Right ventricle myocardium inferior (tissue), 1 donor: ENCODE measurements at regions not wholly inside any gene's neighbourhood (a gene's known extent, or its start where the extent isn't known, plus 50 kb on each side); places are given as distances from the start of the nearest gene placed in this dataset.
"Not testable (repeated sequence)": the region's sequence is repeated elsewhere in the genome, so short reads cannot be mapped to it uniquely, and the experiment has no call there.

ENCODE experiments used
- ATAC-seq: fragments of 200-7000 bp; cut with Tn5 transposase; one replicate; pipeline ENCODE4 v1.9.1; 2020; ENCODE audit warnings: mild to moderate bottlenecking, moderate library complexity
- DNase-seq: peaks from one replicate; pipeline ENCODE4 v3.0.0; 2021; ENCODE audit errors: missing footprints
- intact Hi-C: fragments of 100-400 bp; cut with DNase I; formaldehyde crosslinking; loops from one replicate; pipeline ENCODE4 v1.11.0; 2022
- donor health status: DM: no; HTN: yes; CAD: no; lungs with severe emphysema.

DNA sequence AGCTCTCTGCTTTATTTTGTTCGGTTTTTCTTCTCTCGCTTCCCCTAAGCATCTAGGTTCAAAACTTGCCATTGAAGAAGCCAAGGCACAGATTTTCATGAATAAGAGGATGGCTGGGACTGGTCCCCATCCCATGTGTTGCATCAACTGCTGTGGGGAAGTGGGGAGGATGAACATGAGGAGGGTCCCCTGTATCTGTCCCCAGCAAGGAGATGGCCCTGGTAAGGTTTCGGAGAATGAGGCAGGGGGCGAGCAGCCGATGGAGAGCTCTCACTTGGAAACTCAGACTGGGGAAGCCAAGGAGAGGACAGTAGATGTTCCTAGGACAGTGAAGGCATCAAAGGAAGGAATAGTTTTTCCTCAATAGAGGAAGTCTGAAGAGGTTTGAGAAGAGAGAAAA, 142.0 kb upstream of the ATP2B2 start:
- intact Hi-C loops = no loop called here
- no peak for DNase-seq
- no peak for ATAC-seq

DNA sequence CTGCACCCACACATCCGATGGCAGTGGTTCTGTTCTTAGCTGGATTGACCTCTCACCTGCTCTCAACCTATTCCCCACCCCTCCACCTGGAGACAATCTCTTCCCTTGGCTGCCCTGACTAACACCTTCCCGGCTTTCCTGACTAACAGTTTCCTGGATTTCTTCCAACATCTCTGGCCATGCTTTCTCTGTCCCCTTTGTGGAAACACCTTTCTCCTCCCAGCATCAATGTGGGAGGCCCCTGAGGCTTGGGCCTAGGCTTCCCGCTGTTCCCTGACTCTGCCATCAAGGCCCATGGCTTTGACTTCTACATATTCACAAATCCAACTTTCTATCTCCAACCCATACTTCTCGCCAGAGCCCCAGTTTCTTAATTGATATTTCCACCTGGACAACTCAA, 142.8 kb upstream of the ATP2B2 start:
- DNase-seq (no peak), ATAC-seq (no peak)
- intact Hi-C loops = no loop called here

DNA sequence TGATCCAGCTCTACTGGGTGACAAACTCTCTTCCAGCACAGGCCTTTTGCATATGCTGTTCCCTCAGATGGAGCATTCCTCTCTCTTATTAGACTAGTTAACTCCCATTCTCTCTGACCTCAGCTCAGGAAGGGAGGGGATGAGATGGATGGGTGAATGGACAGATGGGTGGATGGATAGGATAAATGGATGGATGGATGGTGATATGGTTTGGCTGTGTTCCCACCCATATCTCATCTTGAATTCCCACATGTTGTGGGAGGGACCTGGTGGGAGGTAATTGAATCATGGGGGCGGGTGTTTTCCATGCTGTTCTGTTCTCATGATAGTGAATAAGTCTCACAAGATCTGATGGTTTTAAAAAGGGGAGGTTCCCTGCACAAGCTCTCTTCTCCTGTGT, 144.1 kb upstream of the ATP2B2 start:
- DNase-seq, intact Hi-C loops, ATAC-seq: not testable (repeated sequence)

DNA sequence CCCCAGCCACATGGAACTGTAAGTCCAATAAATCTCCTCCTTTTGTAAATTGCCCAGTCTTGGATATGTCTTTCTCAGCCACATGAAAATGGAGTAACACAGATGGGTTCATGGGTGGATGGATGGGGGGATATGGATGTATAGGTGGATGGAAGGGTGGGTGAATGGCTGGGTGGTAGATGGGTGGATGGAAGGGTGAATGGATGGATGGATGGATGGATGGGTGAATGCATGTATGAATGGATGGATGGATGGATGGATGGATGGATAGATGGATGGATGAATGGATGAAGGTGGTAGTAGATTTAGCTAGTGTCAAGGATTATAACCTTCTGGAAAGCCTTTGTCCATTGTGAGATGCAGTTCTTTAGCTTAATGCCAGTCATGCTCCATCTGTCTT, 146.1 kb upstream of the ATP2B2 start:
- ATAC-seq (no peak), DNase-seq (no peak)
- intact Hi-C loops = no loop called here

DNA sequence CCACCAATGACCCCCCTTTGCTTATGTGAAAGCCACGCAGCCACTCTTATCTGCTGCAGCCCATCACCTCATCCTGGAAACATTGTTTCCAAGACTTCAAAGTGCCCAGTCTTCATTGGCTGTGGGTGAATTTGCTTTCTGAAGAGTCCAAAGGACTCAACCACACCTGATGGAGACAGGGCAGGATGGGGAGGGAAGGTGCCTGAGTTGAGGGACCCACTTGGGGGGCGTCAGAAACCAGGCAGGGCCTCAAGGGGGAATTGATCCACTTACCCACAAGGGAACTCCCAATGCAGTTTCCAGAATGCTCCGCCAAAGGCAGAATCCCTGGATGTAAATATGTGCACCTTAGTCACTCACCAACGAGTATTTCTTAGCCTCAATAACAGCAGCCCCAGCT, 147.9 kb upstream of the ATP2B2 start:
- no peak for ATAC-seq

DNA sequence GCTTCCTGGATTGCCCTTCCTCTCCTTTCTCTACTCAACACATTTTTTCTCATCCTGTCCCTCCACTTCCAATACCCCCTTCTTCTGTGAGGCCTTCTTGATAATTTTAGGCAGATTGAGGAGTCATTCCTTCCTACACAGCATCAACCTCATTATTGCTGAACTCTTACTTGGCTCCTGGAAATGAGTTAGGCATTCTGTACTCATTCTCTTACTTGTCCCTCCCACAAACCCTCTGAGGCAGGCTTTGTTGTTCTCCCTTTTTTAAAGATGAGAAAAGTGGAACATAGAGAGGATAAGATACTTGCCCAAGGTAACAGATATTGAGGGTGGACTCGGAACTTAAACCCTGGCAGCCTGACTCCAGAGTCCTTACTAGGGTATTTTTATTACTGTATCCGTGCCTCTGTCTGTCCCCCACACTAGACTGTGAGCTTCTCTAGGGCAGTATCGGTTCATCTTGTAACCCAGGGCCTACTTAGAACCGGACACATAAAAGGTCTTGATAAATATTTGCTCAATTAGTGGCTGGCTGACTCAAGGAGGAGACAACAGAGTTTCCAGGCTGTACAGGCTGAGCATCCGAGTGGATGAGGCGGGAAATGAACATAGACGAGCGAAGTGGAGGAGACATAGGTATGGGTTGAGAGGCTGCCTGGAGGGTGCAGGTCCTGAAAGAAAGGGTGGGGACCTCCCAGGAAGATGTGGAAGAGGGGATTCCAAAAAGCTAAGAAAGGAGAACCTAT, 148.7 kb upstream of the ATP2B2 start:
- intact Hi-C loops = no loop called here
- ATAC-seq (no peak), DNase-seq (no peak)

More for the DNA sequence above, 147.9 kb upstream of the ATP2B2 start:
- DNase-seq = no peak
- intact Hi-C loops = no loop called here

DNA sequence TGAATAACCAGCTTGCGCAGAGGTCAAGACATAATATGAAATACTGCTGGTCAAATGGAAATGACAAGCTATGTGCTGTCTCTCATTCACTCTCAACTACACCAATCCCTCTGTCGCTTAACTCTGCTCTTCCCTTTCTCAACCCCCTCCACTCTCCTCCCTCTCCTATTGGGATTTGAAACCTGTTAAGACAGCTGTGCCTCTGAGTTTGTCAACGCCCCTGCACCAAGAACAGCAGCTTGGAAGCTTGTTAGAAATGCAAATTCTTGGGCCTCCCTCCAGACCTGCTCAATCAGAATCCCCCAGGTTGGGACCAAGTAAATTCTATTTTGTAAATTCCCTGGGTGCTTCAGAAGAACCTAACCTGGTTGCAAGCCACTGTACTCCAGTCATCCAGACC, 149.7 kb upstream of the ATP2B2 start:
- ATAC-seq = no peak

DNA sequence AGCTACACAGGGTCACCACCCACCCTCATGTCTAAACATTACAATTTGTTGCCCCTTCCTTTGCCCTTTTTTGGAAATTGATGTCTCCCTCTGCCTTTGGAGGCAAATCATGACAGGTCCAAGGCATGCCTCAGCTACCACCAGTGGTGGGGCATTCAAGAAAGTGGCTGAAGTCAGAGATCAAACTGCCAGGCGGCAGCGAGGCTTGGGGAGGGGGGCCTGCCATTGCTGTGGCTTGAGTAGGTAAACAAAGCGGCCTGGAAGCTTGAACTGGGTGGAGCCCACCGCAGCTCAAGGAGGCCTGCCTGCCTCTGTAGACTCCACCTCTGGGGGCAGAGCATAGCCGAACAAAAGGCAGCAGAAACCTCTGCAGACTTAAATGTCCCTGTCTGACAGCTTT, 152.0 kb upstream of the ATP2B2 start:
- intact Hi-C loops, DNase-seq, ATAC-seq: not testable (repeated sequence)

More for the DNA sequence above, 149.7 kb upstream of the ATP2B2 start:
- no peak for DNase-seq
- intact Hi-C loops = no loop called here

DNA sequence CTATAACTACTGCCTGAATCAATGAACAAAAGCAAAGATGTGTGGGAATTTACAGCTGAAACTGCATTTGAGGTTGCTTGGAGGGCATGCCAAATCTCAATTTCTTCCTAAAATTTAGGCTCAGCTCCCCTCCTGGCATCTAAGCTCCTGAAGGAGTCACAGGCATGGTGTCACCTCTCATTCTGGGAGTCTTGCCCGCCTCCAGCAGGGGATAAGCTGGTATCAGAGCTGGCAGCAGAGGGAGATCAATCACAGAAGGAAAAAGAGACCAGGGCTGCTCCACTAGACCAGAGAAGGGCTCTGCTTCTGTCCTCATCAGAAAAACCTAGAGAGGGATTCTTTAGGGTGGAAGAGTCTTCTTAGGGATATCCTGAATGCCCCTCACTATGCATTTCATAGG, 150.4 kb upstream of the SLC6A11 start:
- no peak for DNase-seq
- intact Hi-C loops = no loop called here
- ATAC-seq = no peak

DNA sequence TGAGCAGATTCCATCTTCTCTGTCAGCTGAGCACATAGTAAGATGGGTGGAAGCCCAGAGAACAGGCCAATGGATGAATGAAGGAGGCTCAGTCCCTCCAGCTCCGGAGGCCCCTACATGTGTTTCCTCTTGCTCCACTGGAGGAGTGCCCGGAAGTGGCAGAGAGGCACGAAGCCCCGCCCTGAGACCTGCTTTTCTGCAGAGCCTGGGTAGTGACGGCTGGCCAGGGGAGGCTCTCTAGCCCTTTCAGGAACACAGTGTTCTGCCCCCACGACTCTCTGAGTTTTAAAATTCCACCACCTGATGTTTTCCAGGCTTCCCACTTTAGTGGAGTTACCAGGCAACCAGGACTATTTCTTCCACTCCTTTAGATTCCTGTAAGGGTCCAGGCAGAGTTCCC, 149.4 kb upstream of the SLC6A11 start:
- intact Hi-C loops = no loop called here
- DNase-seq (peak; percentile 74), ATAC-seq (peak; percentile 90)

DNA sequence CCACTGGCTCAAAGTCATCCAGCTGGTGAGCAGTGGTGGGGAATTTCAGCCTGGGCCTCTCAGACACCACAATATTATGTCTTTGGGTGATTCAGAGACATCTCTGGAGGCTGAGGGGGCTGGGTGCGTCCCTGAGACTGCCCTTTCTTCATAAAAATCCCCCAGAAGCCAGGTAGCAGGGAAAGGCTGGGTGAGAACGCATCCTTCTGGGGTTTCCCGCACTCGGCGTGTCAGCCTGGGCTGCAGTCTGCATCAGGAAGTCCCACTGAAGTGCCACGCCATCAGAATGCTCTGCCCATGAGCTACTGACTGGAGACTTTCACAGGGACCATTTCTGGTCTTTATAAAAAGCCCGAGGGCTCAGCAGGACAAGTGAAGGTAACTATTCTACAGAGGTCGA, 148.8 kb upstream of the SLC6A11 start:
- DNase-seq (no peak), ATAC-seq (no peak)
- intact Hi-C loops = no loop called here

DNA sequence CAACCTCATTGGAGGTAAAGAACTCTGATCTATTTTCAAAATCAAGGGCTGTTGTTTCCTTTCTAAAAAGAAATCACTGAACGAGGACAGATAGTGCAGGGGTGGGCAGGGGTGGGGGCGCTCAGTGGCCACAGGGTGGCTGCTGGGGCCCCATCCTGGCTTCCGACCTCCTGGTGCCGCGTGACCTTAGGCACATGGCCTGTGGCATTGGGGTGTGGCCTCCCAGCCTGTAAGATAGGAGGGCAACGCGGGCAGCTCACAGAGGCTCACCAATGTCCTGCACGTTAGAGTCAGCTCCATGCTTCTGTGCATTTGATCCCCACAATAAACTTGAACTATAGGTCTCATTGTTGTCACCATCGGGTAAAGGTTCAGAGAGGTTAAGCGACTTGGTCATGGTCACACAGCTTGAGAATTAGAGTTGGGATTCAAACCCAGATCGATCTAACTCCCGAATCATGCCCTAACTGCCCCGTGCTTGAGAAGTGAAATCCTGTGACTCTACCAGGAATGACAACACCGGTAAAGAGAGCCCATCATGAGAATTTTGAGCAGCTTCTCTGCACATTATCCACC, 148.0 kb upstream of the SLC6A11 start:
- intact Hi-C loops = no loop called here
- DNase-seq (no peak), ATAC-seq (no peak)

DNA sequence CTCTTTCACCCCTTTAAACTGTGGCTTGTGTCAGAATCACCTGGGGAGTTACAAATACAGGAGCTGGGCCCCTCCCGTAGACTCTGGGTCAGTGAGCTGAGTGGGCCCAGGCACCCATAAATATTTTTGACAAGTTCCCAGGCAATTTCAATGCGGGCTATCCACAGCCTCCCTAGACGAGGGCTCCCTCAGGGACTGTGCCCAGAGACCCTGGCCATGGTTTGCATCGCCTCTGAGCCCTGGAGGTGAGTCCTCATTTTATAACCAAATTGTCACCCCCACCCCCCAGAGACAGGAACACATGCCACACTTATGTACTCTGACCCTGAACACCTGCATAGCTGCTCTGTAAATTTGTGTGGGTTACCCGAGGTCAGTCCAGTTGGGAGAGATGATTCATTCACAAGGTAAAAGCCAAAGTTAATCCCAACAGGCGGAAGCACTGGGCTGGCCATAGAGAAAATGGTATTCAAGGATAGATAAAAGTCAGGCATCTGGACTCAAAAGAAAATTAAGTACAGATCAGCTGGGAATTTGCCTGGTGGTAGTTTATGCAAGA, 146.5 kb upstream of the SLC6A11 start:
- DNase-seq = no peak
- intact Hi-C loops = no loop called here

DNA sequence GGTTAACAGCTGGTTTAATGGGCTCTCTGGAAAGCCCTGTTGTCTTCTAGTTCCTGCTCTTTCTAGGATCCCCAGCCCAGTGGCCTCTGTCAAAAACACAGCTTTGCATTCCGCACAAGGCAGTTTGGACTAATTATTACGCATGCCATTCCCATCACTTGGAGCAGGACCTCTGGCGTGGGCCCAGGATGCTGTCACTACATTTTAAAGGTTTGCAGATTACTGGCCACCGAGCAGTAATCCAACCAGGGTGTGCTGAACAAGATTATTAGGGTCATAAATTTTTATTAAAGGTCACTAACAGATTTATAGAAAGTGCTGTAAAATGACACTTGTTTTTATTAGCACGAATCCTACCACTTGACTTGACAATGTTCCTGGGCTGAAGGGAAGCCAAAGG, 143.6 kb upstream of the SLC6A11 start:
- no peak for DNase-seq
- ATAC-seq = peak; percentile 61
- intact Hi-C loops = no loop called here

More for the DNA sequence above, 146.5 kb upstream of the SLC6A11 start:
- no peak for ATAC-seq

DNA sequence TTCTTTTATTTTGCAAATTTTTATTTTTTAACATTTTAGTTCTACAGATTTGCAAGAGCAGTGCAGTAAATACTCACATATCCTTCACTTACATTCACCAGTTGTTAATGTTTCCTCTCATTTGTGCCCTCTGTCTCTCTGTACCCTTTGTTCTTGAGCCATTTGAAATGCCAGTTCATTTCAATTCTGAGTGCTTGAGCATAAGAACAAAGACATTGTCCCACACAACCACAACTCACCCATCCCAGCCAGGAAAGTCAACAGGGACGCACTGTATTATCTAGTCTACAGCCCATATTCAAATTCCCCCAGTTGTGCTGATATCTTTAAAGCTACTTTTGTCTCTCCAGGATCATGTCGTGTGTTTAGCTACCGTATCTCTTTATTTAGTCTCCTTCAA, 141.4 kb upstream of the SLC6A11 start:
- no peak for ATAC-seq
- DNase-seq = no peak
- intact Hi-C loops = no loop called here

DNA sequence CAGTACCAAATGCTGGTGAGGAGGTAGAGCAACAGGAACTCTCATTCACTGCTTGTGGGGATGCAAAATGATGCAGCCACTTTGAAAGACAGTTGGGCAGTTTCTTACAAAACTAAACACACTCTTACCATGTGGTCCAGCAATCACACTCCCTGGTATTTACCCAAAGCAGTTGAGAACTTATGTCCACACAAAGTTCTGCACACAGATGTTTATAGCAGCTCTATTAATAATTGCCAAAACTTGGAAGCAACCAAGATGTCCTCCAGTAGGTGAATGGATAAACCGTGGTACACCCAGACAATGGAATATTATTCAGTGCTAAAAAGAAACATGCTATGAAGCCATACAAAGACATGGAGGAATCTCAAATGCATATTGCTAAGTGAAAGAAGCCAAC, 139.1 kb upstream of the SLC6A11 start:
- ATAC-seq (no peak), DNase-seq (no peak)
- intact Hi-C loops = no loop called here

DNA sequence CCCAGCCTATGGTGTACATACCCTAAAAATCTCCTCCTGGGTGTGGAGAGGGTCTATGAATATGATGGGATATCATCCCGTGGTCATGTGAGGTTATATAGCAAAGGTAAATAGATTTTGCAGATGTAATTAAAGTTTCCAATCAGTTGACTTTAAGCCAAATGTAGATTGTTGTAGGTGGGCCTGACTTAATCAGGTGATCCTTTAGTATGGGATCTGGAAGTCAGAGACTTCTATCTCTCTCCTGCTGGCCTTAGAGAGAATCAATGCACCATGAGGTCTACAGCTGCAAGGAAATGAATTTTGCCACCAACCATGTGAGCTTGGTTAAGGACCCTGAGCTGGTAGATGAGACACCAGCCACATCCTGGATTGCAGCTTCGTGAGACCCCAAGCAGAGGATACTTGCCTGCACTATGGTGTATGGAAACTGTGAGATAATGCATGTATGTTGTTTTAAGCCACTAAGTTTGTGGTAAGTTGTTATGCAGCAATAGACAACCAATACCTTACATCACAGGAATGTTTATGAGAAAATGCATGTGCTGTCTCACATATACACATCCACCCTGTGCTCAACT, 137.1 kb upstream of the SLC6A11 start:
- no peak for DNase-seq
- no peak for ATAC-seq
- intact Hi-C loops = no loop called here

DNA sequence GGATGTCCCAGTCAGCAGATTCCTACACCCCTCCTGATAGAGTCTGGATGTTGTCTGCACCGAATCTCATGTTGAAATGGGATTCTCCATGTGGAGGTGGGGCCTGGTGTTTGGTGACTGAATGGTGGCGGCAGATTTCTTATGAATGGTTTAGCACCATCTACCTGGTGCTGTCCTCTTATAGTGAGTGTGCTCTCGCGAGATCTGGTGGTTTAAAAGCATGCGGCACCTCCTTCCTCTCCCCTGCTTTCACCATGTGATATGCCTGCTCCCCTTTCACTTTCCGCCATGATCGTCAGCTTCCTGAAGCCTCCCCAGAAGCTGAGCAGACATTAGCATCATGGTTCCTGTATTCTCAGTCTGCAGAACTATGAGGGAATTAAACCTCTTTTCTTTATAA, 135.2 kb upstream of the SLC6A11 start:
- intact Hi-C loops = no loop called here
- DNase-seq (no peak), ATAC-seq (no peak)

DNA sequence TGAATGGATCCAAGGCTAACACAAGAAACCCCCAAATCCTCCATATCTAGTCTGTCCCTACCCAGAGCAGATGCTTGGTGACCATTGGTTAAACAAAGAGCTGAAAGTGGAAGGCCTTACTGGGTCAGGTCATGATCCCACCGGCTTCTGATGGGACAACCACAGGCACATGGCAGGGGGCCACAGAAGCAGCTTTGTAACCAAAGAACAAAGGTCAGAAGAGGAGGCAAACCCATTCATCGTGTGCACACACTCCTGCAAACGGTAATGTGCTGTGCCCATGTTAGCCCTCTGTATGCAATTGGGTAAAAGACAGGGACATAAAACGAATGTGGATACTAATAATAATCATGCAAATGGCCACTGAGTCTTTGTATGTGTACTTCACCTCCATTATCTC, 133.3 kb upstream of the SLC6A11 start:
- ATAC-seq (no peak), DNase-seq (no peak)
- intact Hi-C loops = no loop called here

DNA sequence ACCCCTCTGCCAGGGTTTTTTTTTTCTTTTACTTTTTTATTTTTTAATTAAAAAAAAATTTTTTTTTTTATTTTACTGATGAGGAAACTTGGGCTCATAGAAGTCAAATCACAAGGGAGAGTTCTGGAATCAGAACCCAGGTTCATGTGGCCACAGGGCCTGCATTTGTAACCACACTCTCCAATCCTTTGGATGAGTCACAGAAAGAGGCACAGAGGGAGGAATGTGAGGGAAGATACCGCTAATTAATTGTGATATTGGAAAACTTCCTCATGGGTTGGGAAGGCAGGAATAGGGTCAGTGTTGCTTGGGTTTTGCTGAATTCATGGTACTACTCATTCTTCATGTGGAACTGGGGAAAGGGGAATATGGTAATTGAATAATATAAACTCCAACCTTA, 132.9 kb upstream of the SLC6A11 start:
- no peak for DNase-seq
- intact Hi-C loops = no loop called here
- no peak for ATAC-seq
